GM21717 (cell line): ENCODE measurements at regions not wholly inside any gene's neighbourhood (a gene's known extent, or its start where the extent isn't known, plus 50 kb on each side); places are given as distances from the start of the nearest gene placed in this dataset.
"Not testable (repeated sequence)": the region's sequence is repeated elsewhere in the genome, so short reads cannot be mapped to it uniquely, and the experiment has no call there.

Experiments
- ATAC-seq: cut with Tn5 transposase; IDR thresholded peaks from one replicate; pipeline ENCODE4 v1.9.1; 2021; ENCODE audit warnings: mild to moderate bottlenecking, moderate library complexity; ENCODE audit not compliant: unreplicated experiment

GRCh38 chr4:94141001-94141400, 66.7 kb upstream of the SMARCAD1 start:
- ATAC-seq, result no peak

- not testable (repeated sequence) for ATAC-seq
These were observed 59.6 kb upstream of the SMARCAD1 start for GRCh38 chr4:94148052-94148451.

DNA sequence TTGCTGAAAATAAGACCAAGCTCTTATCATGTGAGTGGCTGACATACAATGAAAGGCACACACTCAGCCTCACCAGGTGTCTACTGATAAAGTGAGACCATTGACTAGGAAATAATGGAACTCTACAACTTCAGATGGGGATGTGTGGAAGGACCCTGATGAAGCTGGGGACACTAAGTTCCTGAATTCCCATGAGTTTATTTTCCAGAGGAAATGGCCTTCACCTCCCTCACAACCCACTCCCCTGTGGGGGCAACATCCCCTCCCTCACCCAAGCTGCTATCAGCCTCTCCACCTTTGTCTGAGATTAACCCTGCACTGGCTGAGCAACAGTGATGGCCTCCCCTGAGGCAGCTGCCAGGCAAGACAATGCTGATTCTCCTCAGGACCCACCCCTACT, 55.2 kb upstream of the SMARCAD1 start:
- ATAC-seq, result no peak

GRCh38 chr4:94155404-94155803, 52.3 kb upstream of the SMARCAD1 start:
- ATAC-seq, result not testable (repeated sequence)

GRCh38 chr4:94156826-94157225, 50.8 kb upstream of the SMARCAD1 start:
- ATAC-seq, result no peak
